Vagina (tissue), 2 donors: ENCODE measurements at regions not wholly inside any gene's neighbourhood (a gene's known extent, or its start where the extent isn't known, plus 50 kb on each side); places are given as distances from the start of the nearest gene placed in this dataset.

ENCODE experiments used
- DNase-seq, 2 donors: peaks; one replicate each; pipeline ENCODE4 v3.0.0-alpha.2; 2017; ENCODE audit errors: extremely low spot score in 2 of 2
- H3K27ac ChIP-seq: fragments of 200-600 bp; sonication (generic); one replicate; pipeline ENCODE4 v1.5.1; 2019
- H3K27me3 ChIP-seq: fragments of 200-600 bp; sonication (generic); one replicate; pipeline ENCODE4 v1.5.1; 2019
- H3K36me3 ChIP-seq, 2 donors: fragments of 200-600 bp; sonication (generic); one replicate each; pipeline ENCODE4 v1.5.1; 2017 to 2019
- H3K4me1 ChIP-seq: fragments of 200-600 bp; sonication (generic); one replicate; pipeline ENCODE4 v1.5.1; 2019
- H3K4me3 ChIP-seq, 2 donors: fragments of 200-600 bp; sonication (generic); 1 replicate in 1 of 2; 2 replicates in 1 of 2; pipeline ENCODE4 v1.5.1; 2016 to 2019
- H3K9me3 ChIP-seq: fragments of 200-600 bp; sonication (generic); one replicate; pipeline ENCODE4 v1.5.1; 2019
- POLR2A ChIP-seq, 2 donors: fragments of 450-650 bp; IDR thresholded peaks; one replicate each; pipeline ENCODE4 v1.6.1; 2017; ENCODE audit warnings: antibody characterized with exemption in 2 of 2, mild to moderate bottlenecking in 2 of 2, moderate library complexity in 2 of 2
- POLR2AphosphoS5 ChIP-seq, 2 donors: sonication (generic); formaldehyde crosslinking; IDR thresholded peaks; one replicate each; pipeline ENCODE4 v1.9.0; 2017; ENCODE audit warnings: antibody characterized with exemption in 2 of 2, mild to moderate bottlenecking in 2 of 2, low read depth in 1 of 2; ENCODE audit not compliant: insufficient read depth in 1 of 2
- intact Hi-C: fragments of 100-400 bp; cut with DNase I; formaldehyde crosslinking; loops from one replicate; pipeline ENCODE4 v1.15.1; 2023
- TF ChIP-seq, protein P1 (sequence below), 3 experiments: fragments of 450-650 bp in 2 of 3; fragments of 200-600 bp in 1 of 3; sonication (generic) in 1 of 3; IDR thresholded peaks; one replicate each; pipeline ENCODE4 v1.5.1; 2017 to 2019; ENCODE audit warnings: antibody characterized with exemption in 3 of 3, mild to moderate bottlenecking in 2 of 3, moderate library complexity in 2 of 3

DNA sequence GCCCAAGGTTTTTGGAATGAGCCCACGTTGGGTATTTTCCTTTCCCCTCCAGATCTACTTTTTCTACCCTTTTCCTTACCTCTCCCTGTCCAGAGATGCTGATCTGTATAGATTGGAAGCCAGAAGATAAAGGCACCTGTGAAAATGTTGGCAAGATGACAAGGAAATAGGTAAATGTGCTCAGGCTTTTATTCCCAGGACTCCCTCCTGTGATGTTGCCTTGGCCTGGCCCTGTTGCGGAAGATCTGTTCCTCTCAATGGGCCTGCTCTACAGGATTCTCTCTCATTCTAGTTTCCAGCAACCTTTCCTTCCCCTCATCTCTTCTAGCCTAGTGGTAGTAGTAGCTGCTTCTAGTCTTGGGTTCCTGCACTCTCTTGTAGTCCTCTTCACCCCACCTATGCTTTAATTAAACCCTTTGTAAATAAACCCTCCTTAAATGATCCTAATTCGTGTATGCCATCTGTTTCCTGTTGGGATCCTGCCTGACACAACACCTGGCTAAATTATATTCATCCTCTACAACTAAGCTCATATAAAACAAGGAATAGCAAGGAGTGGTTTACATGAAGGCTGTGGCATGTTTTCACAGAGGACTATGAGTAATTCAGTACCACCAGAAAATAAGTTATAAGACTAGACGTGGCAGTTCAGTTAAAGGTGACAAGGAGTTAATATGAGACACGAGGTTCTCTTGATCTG lies 95.7 kb upstream of the MAOA start:
- no peaks in the 10 kb centered on the region for H3K4me1 ChIP-seq
- H3K36me3 ChIP-seq: no peaks in the 10 kb centered on the region
- H3K27me3 ChIP-seq: peaks cover 4% of the 10 kb centered on the region
- intact Hi-C loops: no loop called here
- H3K27ac ChIP-seq: no peak overlapping the region
- H3K9me3 ChIP-seq: no peaks in the 10 kb centered on the region
- H3K4me3 ChIP-seq: no peak overlapping the region
- TF ChIP-seq POLR2A (IDR thresholded peaks at IDR 0.05): no peak
- TF ChIP-seq, protein P1, sequence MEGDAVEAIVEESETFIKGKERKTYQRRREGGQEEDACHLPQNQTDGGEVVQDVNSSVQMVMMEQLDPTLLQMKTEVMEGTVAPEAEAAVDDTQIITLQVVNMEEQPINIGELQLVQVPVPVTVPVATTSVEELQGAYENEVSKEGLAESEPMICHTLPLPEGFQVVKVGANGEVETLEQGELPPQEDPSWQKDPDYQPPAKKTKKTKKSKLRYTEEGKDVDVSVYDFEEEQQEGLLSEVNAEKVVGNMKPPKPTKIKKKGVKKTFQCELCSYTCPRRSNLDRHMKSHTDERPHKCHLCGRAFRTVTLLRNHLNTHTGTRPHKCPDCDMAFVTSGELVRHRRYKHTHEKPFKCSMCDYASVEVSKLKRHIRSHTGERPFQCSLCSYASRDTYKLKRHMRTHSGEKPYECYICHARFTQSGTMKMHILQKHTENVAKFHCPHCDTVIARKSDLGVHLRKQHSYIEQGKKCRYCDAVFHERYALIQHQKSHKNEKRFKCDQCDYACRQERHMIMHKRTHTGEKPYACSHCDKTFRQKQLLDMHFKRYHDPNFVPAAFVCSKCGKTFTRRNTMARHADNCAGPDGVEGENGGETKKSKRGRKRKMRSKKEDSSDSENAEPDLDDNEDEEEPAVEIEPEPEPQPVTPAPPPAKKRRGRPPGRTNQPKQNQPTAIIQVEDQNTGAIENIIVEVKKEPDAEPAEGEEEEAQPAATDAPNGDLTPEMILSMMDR (IDR thresholded peaks at IDR 0.05): no peak
- no peak for TF ChIP-seq POLR2AphosphoS5 (IDR thresholded peaks at IDR 0.05; ENCODE audit: insufficient read depth in 1 of 2, low read depth in 1 of 2)
- DNase-seq: no peak

DNA sequence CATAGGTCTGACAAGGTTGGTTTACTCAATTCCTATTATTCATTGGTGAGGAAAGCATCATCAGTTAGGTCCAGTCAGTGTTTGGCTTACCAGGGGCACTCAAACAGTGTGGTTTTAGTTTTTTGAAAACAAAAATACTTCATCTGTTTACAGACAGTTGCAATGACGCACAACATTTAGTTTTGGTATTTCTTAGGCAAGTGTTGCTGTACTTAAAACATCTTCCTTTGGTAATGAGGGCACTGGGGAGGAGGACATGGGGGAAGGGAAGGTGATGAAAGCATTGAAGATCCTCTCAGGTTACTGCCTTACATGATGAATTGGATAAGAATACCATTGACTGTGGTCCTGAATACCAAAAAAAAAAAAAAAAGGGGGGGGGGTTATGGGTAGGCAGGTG lies 93.7 kb upstream of the MAOA start:
- H3K4me3 ChIP-seq: no peak overlapping the region
- intact Hi-C loops: no loop called here
- peaks cover 1% of the 10 kb centered on the region for H3K27me3 ChIP-seq
- H3K9me3 ChIP-seq: no peaks in the 10 kb centered on the region
- H3K4me1 ChIP-seq: no peaks in the 10 kb centered on the region
- DNase-seq: no peak
- no peaks in the 10 kb centered on the region for H3K36me3 ChIP-seq
- no peak for TF ChIP-seq POLR2A (IDR thresholded peaks at IDR 0.05)
- TF ChIP-seq POLR2AphosphoS5 (IDR thresholded peaks at IDR 0.05; ENCODE audit: insufficient read depth in 1 of 2, low read depth in 1 of 2): no peak
- no peak overlapping the region for H3K27ac ChIP-seq

DNA sequence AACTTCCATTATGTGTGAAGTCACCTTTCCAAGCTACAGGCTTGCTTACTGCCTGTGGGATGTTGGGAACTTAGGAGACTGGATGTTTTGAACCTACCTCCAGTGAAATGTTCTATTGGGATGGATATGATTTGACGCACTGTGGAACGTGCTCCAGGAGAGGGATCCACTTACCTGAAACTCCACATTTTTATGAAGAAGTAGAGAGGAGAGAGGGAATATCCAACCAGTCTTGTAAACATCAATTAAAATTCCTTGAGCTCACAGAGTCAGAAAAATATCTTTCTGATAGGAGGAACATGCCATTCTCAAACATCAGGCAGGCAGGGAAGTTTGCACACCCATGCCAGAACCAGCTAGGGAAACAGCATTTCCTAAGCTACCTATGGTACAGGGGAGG lies 91.1 kb upstream of the MAOA start:
- H3K27me3 ChIP-seq: no peaks in the 10 kb centered on the region
- intact Hi-C loops: no loop called here
- no peaks in the 10 kb centered on the region for H3K9me3 ChIP-seq
- TF ChIP-seq, protein P1 (IDR thresholded peaks at IDR 0.05): no peak
- no peak for TF ChIP-seq POLR2A (IDR thresholded peaks at IDR 0.05)
- no peak for TF ChIP-seq POLR2AphosphoS5 (IDR thresholded peaks at IDR 0.05; ENCODE audit: insufficient read depth in 1 of 2, low read depth in 1 of 2)
- no peak for DNase-seq
- H3K4me1 ChIP-seq: no peaks in the 10 kb centered on the region
- no peak overlapping the region for H3K27ac ChIP-seq
- H3K4me3 ChIP-seq: no peak overlapping the region
- no peaks in the 10 kb centered on the region for H3K36me3 ChIP-seq

DNA sequence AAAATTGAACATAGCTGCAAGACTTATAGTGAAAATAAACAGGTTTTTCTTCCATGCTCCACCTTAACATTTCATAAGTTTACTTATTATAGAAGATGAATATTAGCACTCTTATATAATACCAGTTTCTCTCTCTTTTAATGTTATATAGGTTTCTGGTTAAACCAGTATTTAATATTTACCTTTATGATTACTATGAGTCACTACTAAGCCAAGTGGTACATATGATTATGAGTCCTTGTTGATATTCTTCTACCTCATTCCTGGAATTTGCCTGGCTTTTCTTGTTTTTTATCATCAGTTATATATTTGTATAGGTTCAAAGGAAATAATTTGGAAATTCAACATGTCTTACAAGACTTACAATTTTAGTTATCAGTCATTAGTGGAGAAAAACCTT lies 89.9 kb upstream of the MAOA start:
- Histone ChIP-seq H3K27ac (no peak overlapping the region), H3K9me3 (no peaks in the 10 kb centered on the region)
- intact Hi-C loops: no loop called here

DNA sequence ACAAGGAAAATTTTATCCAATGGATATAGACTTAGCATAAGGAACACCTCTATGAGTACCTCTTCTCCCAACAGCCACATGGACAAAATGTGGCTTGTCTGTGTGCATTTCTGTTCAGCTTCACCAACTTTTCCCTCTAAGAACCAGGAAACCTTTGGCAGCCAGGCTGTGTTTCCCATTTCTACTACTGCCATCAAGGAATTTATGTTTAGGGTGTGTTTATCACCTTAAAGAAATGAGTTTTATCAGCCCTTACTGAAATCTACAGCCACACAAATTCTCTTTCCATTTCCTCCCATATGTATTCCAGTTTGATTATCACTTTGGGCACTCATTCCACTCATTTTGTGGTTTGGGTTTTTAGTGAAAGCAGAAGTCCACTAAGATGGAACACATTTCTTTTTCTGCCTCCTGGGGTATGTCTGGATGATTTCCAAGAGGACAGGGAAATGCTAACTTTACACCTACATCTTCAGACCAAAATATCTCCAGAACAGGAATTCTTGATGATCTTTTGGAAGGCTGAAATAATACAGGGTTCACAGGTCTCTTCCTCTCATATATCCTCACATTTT lies 82.6 kb upstream of the MAOA start:
- intact Hi-C loops: no loop called here
- Histone ChIP-seq H3K27ac (no peak overlapping the region), H3K9me3 (no peaks in the 10 kb centered on the region), H3K4me3 (no peak overlapping the region), H3K27me3 (no peaks in the 10 kb centered on the region), H3K36me3 (no peaks in the 10 kb centered on the region), H3K4me1 (no peaks in the 10 kb centered on the region)
- DNase-seq: no peak
- TF ChIP-seq, protein P1 (IDR thresholded peaks at IDR 0.05): no peak
- TF ChIP-seq POLR2A (IDR thresholded peaks at IDR 0.05): no peak
- no peak for TF ChIP-seq POLR2AphosphoS5 (IDR thresholded peaks at IDR 0.05; ENCODE audit: insufficient read depth in 1 of 2, low read depth in 1 of 2)

More for the DNA sequence above, 89.9 kb upstream of the MAOA start:
- H3K4me1 ChIP-seq: no peaks in the 10 kb centered on the region
- TF ChIP-seq, protein P1 (IDR thresholded peaks at IDR 0.05): no peak
- no peak for TF ChIP-seq POLR2AphosphoS5 (IDR thresholded peaks at IDR 0.05; ENCODE audit: insufficient read depth in 1 of 2, low read depth in 1 of 2)
- no peak for TF ChIP-seq POLR2A (IDR thresholded peaks at IDR 0.05)
- no peaks in the 10 kb centered on the region for H3K27me3 ChIP-seq
- H3K4me3 ChIP-seq: no peak overlapping the region
- no peaks in the 10 kb centered on the region for H3K36me3 ChIP-seq
- DNase-seq: no peak
